ENCODE measurements at regions not wholly inside any gene's neighbourhood (a gene's known extent, or its start where the extent isn't known, plus 50 kb on each side); places are given as distances from the start of the nearest gene placed in this dataset.
"Not testable (repeated sequence)": the region's sequence is repeated elsewhere in the genome, so short reads cannot be mapped to it uniquely, and the experiment has no call there.

DNA sequence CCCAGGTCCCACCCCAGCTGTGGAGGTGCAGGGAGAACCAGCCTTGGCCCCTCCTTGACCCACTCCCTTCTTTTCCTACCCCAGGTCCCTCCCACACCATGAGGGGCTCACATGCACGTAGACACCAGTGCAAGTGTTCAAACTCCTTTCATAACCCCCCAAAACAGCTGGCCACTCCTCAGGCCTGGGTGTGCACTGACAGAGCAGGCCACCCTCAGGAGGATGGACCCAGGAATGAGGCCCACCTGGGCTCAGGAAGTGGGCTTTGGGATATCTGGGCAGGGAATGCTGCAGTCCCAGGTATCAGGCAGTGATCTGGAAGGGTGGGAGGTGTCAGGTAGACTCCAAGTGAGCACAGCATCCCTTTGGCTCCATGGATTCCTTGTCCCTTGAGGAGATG lies 723.8 kb downstream of the MATN1 start:
- DNase-seq: no peak
- Histone ChIP-seq H3K4me1 (ENCODE audit: control insufficient read depth, insufficient read depth, low read length, poor library complexity, severe bottlenecking) (no peaks in the 10 kb centered on the region), H3K27me3 (replicated peaks; ENCODE audit: control insufficient read depth, insufficient read depth, low read length, poor library complexity, severe bottlenecking) (no peaks in the 10 kb centered on the region), H3K36me3 (ENCODE audit: control insufficient read depth, insufficient read depth, low read length) (no peaks in the 10 kb centered on the region), H3K27ac (ENCODE audit: insufficient read depth, low read length, poor library complexity, severe bottlenecking) (no peak overlapping the region), H3K4me3 (ENCODE audit: insufficient read depth, low read depth, low read length, poor library complexity, severe bottlenecking) (no peak overlapping the region), H3K9me3 (ENCODE audit: control insufficient read depth, low read length) (no peaks in the 10 kb centered on the region)

- no peak for DNase-seq
- no peaks in the 10 kb centered on the region for H3K4me1 ChIP-seq (ENCODE audit: control insufficient read depth, insufficient read depth, low read length, poor library complexity, severe bottlenecking)
- no peak overlapping the region for H3K4me3 ChIP-seq (ENCODE audit: insufficient read depth, low read depth, low read length, poor library complexity, severe bottlenecking)
- H3K36me3 ChIP-seq (ENCODE audit: control insufficient read depth, insufficient read depth, low read length): no peaks in the 10 kb centered on the region
- no peaks in the 10 kb centered on the region for H3K9me3 ChIP-seq (ENCODE audit: control insufficient read depth, low read length)
- H3K27me3 ChIP-seq (replicated peaks; ENCODE audit: control insufficient read depth, insufficient read depth, low read length, poor library complexity, severe bottlenecking): no peaks in the 10 kb centered on the region
- H3K27ac ChIP-seq (ENCODE audit: insufficient read depth, low read length, poor library complexity, severe bottlenecking): no peak overlapping the region
These were observed 724.7 kb downstream of the MATN1 start for GRCh38 chr1:29998686-29999085.

DNA sequence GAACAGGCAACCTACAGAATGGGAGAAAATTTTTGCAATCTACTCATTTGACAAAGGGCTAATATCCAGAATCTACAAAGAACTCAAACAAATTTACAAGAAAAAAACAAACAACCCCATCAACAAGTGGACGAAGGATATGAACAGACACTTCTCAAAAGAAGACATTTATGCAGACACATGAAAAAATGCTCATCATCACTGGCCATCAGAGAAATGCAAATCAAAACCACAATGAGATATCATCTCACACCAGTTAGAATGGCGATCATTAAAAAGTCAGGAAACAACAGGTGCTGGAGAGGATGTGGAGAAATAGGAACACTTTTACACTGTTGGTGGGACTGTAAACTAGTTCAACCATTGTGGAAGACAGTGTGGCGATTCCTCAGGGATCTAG lies 725.6 kb downstream of the MATN1 start:
- H3K4me1 ChIP-seq (ENCODE audit: control insufficient read depth, insufficient read depth, low read length, poor library complexity, severe bottlenecking); DNase-seq; H3K27me3 ChIP-seq (replicated peaks; ENCODE audit: control insufficient read depth, insufficient read depth, low read length, poor library complexity, severe bottlenecking); H3K9me3 ChIP-seq (ENCODE audit: control insufficient read depth, low read length); H3K4me3 ChIP-seq (ENCODE audit: insufficient read depth, low read depth, low read length, poor library complexity, severe bottlenecking); H3K36me3 ChIP-seq (ENCODE audit: control insufficient read depth, insufficient read depth, low read length); H3K27ac ChIP-seq (ENCODE audit: insufficient read depth, low read length, poor library complexity, severe bottlenecking): not testable (repeated sequence)

GRCh38 chr1:29993950-29994349 lies 729.4 kb downstream of the MATN1 start:
- H3K27ac ChIP-seq (ENCODE audit: insufficient read depth, low read length, poor library complexity, severe bottlenecking): no peak overlapping the region
- DNase-seq: no peak
- no peak overlapping the region for H3K4me3 ChIP-seq (ENCODE audit: insufficient read depth, low read depth, low read length, poor library complexity, severe bottlenecking)
- H3K36me3 ChIP-seq (ENCODE audit: control insufficient read depth, insufficient read depth, low read length): no peaks in the 10 kb centered on the region
- no peaks in the 10 kb centered on the region for H3K9me3 ChIP-seq (ENCODE audit: control insufficient read depth, low read length)
- H3K27me3 ChIP-seq (replicated peaks; ENCODE audit: control insufficient read depth, insufficient read depth, low read length, poor library complexity, severe bottlenecking): peaks cover 13% of the 10 kb centered on the region
- no peaks in the 10 kb centered on the region for H3K4me1 ChIP-seq (ENCODE audit: control insufficient read depth, insufficient read depth, low read length, poor library complexity, severe bottlenecking)

GRCh38 chr1:29991815-29992214 lies 731.6 kb downstream of the MATN1 start:
- no peak for DNase-seq
- Histone ChIP-seq H3K4me1 (ENCODE audit: control insufficient read depth, insufficient read depth, low read length, poor library complexity, severe bottlenecking) (no peaks in the 10 kb centered on the region), H3K36me3 (ENCODE audit: control insufficient read depth, insufficient read depth, low read length) (no peaks in the 10 kb centered on the region), H3K27ac (ENCODE audit: insufficient read depth, low read length, poor library complexity, severe bottlenecking) (no peak overlapping the region), H3K27me3 (replicated peaks; ENCODE audit: control insufficient read depth, insufficient read depth, low read length, poor library complexity, severe bottlenecking) (peaks cover 13% of the 10 kb centered on the region), H3K4me3 (ENCODE audit: insufficient read depth, low read depth, low read length, poor library complexity, severe bottlenecking) (no peak overlapping the region), H3K9me3 (ENCODE audit: control insufficient read depth, low read length) (no peaks in the 10 kb centered on the region)

- no peaks in the 10 kb centered on the region for H3K4me1 ChIP-seq (ENCODE audit: control insufficient read depth, insufficient read depth, low read length, poor library complexity, severe bottlenecking)
- H3K4me3 ChIP-seq (ENCODE audit: insufficient read depth, low read depth, low read length, poor library complexity, severe bottlenecking): no peak overlapping the region
- no peaks in the 10 kb centered on the region for H3K36me3 ChIP-seq (ENCODE audit: control insufficient read depth, insufficient read depth, low read length)
- no peak for DNase-seq
- H3K27ac ChIP-seq (ENCODE audit: insufficient read depth, low read length, poor library complexity, severe bottlenecking): no peak overlapping the region
- no peaks in the 10 kb centered on the region for H3K9me3 ChIP-seq (ENCODE audit: control insufficient read depth, low read length)
- peaks cover 13% of the 10 kb centered on the region for H3K27me3 ChIP-seq (replicated peaks; ENCODE audit: control insufficient read depth, insufficient read depth, low read length, poor library complexity, severe bottlenecking)
These were observed 732.4 kb downstream of the MATN1 start for GRCh38 chr1:29991025-29991424.

DNA sequence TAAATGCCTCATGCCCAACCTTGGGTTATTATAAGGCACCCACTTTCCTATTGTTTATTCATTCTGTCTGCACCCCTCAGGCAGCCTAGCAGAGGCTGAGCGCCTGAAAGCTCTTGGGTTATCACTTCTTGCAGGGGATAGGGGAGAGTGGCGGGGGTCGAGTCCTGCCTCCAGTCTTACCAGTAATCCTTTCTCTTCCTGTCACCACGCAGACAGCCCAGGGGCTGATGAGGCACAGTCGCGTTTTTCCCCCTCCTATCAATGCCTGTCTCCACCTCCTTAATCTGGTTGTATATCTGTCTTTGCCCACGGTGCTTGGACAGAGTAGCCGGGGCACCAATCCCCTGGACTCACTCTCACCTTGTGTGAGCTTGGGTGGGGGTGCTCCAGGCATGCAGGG lies 733.1 kb downstream of the MATN1 start:
- Histone ChIP-seq H3K36me3 (ENCODE audit: control insufficient read depth, insufficient read depth, low read length) (no peaks in the 10 kb centered on the region), H3K27me3 (replicated peaks; ENCODE audit: control insufficient read depth, insufficient read depth, low read length, poor library complexity, severe bottlenecking) (peaks cover 13% of the 10 kb centered on the region), H3K4me3 (ENCODE audit: insufficient read depth, low read depth, low read length, poor library complexity, severe bottlenecking) (no peak overlapping the region), H3K4me1 (ENCODE audit: control insufficient read depth, insufficient read depth, low read length, poor library complexity, severe bottlenecking) (no peaks in the 10 kb centered on the region), H3K27ac (ENCODE audit: insufficient read depth, low read length, poor library complexity, severe bottlenecking) (no peak overlapping the region), H3K9me3 (ENCODE audit: control insufficient read depth, low read length) (no peaks in the 10 kb centered on the region)
- DNase-seq: no peak

- DNase-seq: no peak
These were observed 736.4 kb downstream of the MATN1 start for GRCh38 chr1:29986986-29987385.

DNA sequence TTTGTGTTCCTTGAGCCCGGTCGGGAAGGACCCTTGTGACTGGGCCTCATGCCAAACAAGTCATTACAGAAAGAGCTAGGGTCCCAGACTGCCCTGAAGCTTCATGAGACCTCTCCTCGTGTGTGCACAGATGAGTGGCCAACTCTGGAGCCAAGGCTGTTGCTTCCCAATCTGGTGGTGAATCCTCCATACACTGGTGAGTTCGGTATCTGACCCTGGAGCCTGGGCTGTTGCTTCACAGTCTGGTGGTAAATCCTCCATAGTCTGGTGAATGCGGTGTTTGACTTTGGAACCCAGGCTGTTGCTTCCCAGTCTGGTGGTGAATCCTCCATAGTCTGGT lies 737.8 kb downstream of the MATN1 start:
- Histone ChIP-seq H3K9me3 (ENCODE audit: control insufficient read depth, low read length) (no peaks in the 10 kb centered on the region), H3K36me3 (ENCODE audit: control insufficient read depth, insufficient read depth, low read length) (no peaks in the 10 kb centered on the region), H3K27ac (ENCODE audit: insufficient read depth, low read length, poor library complexity, severe bottlenecking) (no peak overlapping the region), H3K27me3 (replicated peaks; ENCODE audit: control insufficient read depth, insufficient read depth, low read length, poor library complexity, severe bottlenecking) (peaks cover 3% of the 10 kb centered on the region), H3K4me3 (ENCODE audit: insufficient read depth, low read depth, low read length, poor library complexity, severe bottlenecking) (no peak overlapping the region), H3K4me1 (ENCODE audit: control insufficient read depth, insufficient read depth, low read length, poor library complexity, severe bottlenecking) (no peaks in the 10 kb centered on the region)
- no peak for DNase-seq

More at GRCh38 chr1:29986986-29987385, 736.4 kb downstream of the MATN1 start:
- no peak overlapping the region for H3K27ac ChIP-seq (ENCODE audit: insufficient read depth, low read length, poor library complexity, severe bottlenecking)
- no peaks in the 10 kb centered on the region for H3K9me3 ChIP-seq (ENCODE audit: control insufficient read depth, low read length)
- H3K4me1 ChIP-seq (ENCODE audit: control insufficient read depth, insufficient read depth, low read length, poor library complexity, severe bottlenecking): no peaks in the 10 kb centered on the region
- H3K4me3 ChIP-seq (ENCODE audit: insufficient read depth, low read depth, low read length, poor library complexity, severe bottlenecking): no peak overlapping the region
- H3K27me3 ChIP-seq (replicated peaks; ENCODE audit: control insufficient read depth, insufficient read depth, low read length, poor library complexity, severe bottlenecking): peaks cover 13% of the 10 kb centered on the region
- H3K36me3 ChIP-seq (ENCODE audit: control insufficient read depth, insufficient read depth, low read length): no peaks in the 10 kb centered on the region

- Histone ChIP-seq H3K4me1 (ENCODE audit: control insufficient read depth, insufficient read depth, low read length, poor library complexity, severe bottlenecking) (no peaks in the 10 kb centered on the region), H3K27ac (ENCODE audit: insufficient read depth, low read length, poor library complexity, severe bottlenecking) (no peak overlapping the region), H3K9me3 (ENCODE audit: control insufficient read depth, low read length) (no peaks in the 10 kb centered on the region), H3K27me3 (replicated peaks; ENCODE audit: control insufficient read depth, insufficient read depth, low read length, poor library complexity, severe bottlenecking) (no peaks in the 10 kb centered on the region), H3K36me3 (ENCODE audit: control insufficient read depth, insufficient read depth, low read length) (no peaks in the 10 kb centered on the region), H3K4me3 (ENCODE audit: insufficient read depth, low read depth, low read length, poor library complexity, severe bottlenecking) (no peak overlapping the region)
- no peak for DNase-seq
These were observed 738.4 kb downstream of the MATN1 start for GRCh38 chr1:29984862-29985605.
